GM21825 (cell line): ENCODE measurements at regions not wholly inside any gene's neighbourhood (a gene's known extent, or its start where the extent isn't known, plus 50 kb on each side); places are given as distances from the start of the nearest gene placed in this dataset.
"Not testable (repeated sequence)": the region's sequence is repeated elsewhere in the genome, so short reads cannot be mapped to it uniquely, and the experiment has no call there.

ENCODE experiments used
- ATAC-seq: cut with Tn5 transposase; IDR thresholded peaks from one replicate; pipeline ENCODE4 v1.9.1; 2021; ENCODE audit warnings: mild to moderate bottlenecking, moderate library complexity; ENCODE audit not compliant: unreplicated experiment

DNA sequence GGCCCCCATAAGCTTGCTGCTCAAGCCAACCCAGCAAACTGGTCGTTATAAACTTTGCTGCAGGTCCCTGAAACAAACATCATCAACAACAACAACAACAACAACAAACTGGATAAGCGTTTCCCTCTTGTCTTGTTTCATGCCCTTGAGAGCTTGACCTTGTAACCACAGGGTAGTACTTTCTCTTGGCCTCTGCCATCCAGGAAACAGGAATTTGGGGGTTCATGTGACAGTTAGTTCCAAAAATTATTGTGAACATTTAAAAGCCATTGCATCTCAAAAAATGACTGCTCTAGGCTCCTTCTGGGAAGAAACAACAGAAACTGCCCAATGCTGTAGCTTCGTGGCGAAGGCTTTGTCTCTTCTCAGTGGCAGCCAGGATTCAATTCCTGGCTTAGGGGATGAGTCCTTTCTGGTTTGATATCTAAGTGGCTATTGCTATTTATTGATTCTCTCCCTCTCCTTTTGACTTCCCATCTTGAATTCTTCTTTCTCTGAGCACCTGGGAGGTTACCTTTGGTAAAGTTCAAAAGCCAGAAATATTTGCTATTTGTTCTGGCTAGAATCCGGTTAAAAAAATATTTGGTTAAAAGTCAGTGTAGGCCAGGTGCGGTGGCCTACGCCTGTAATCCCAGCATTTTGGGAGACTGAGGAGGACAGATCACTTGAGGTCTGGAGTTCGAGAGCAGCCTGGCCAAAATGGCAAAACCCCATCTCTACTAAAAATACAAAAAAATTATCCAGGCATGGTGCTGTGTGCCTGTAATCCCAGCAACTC lies 52.0 kb upstream of the CPM start:
- ATAC-seq = no peak

DNA sequence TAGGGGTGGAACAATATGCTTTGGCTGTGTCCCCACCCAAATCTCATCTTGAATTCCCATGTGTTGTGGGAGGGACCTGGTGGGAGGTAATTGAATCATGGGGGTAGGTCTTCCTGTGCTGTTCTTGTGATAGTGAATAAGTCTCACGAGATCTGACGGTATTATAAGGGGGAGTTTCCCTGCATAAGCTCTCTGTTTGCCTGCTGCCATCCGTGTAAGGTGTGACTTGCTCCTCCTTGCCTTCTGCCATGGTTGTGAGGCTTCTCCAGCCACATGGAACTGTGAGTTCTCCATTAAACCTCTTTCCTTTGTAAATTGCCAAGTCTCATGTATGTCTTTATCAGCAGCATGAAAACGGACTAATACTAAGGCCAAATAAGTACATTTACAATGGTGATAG lies 64.6 kb upstream of the CPM start:
- ATAC-seq = not testable (repeated sequence)

DNA sequence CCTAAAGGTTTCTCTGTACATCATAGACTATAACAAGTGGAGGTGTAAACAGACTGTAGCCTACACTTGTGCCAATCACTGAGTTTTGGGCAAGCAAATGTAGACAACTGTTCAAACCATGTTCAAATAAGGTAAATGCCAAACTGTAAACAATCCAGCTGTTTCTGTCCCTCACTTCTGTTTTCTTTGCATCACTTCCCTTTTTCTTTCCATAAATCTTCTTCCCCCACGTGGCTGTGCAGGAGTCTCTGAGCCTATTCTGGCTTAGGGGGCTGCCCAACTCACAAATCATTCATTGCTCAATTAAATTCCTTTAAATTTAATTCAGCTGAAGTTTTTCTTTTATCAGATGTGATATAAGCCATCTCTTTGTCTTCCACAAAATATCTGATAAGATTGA lies 65.1 kb upstream of the CPM start:
- ATAC-seq = no peak

DNA sequence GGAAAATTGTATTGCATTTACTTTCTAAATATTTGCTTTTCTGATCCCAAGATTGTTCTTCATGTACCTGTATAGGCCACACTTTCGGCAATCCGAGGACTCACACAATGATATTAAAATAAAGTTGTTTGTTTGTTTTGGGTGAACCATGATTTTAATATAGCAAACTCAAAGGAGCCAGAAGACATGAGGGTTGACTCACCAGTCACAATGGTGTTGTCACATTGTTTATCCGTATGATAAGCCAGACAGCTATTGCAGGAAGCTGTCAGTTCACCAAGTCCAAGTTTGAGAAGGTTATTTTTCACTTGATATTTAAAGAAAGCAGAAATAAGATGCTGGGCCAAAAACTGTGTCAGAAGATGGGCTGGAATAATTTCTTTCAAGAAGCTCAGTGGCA lies 67.1 kb upstream of the CPM start:
- no peak for ATAC-seq

DNA sequence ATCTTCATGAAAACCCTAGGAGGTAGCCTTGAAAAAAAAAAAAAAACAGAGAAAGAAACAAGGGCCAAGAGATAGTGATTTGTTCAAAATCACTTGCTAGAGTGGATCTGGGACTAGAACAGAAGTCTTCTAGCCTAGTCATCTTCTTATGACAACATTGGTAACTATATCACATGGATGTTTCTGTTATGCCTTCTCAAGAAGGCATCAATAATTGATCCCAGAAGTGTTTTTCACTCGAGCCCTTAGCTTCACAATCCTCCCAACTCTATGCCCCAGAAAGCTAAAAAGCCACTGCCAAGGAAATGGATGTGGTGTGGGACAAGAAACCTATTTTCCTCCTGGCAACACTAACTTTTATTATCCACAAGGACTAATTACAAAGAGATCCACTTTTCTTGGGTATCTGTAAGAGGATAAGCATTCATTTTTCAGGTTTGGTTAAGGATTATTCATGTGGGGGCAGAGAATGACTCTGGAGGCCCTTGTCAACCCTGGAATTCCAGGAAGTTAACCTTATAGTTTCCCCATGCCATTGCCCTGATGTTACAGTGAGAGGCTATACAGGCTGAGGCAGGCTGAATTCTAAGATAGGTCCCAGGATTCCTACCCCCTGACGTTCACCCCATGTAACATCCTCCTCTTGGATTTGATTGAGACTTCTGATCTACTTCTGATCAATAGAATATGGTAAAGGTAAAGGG lies 67.7 kb upstream of the CPM start:
- no peak for ATAC-seq

DNA sequence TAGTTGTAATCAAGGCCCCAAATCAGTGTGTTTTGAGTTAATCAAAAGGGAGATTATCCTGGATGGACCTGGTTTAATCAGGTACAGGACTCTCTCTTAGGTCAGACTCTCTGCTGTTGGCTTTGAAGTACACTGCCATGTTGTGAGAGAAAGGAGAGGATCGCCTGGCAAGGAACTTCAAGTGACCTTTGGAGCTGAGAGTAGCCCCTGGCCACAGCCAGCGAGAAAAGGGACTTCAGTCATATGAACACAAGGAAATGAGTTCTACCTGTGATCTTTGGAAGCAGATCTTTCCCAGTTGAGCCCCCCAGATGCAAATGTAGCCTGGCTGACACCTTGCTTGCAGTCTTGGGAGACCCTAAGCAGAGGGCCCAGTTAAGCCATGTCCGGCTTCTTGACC lies 68.3 kb upstream of the CPM start:
- ATAC-seq = no peak

DNA sequence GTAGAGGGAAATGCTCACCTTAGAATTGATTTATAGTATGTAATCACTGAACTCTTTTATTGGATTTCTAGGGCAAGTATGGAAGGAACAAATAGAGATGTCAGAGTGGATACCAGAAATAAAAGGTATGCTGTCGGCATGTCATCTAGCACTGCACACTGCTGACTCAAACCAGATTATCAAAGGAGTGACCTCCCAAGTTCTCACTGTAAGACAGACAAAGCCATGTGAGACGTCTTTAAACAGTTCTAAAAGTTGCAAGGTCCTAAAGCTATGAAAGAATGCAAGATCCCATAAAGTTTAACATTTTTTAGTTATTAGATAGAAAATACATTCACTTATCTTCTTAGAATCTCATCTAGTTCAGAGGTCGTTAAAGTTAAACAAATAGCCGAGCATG lies 70.0 kb upstream of the CPM start:
- no peak for ATAC-seq

DNA sequence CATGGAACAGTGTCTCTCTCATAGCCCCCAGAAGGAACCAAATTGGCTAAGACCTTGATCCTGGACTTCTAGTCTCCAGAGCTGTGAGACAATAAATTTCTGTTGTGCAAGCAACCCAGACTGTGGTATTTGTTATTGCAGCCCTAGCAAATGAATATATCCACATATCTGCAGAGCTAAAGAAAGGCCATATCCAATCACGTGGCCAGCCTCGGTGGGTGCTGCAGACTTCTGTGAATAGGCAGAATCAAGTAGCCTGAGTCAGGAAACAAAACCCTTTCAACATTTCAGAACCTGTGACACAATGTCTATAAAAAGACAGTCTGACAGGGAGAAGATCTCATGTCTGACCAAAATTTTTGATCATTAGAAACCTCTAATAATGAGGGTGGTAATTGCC lies 71.0 kb upstream of the CPM start:
- no peak for ATAC-seq

DNA sequence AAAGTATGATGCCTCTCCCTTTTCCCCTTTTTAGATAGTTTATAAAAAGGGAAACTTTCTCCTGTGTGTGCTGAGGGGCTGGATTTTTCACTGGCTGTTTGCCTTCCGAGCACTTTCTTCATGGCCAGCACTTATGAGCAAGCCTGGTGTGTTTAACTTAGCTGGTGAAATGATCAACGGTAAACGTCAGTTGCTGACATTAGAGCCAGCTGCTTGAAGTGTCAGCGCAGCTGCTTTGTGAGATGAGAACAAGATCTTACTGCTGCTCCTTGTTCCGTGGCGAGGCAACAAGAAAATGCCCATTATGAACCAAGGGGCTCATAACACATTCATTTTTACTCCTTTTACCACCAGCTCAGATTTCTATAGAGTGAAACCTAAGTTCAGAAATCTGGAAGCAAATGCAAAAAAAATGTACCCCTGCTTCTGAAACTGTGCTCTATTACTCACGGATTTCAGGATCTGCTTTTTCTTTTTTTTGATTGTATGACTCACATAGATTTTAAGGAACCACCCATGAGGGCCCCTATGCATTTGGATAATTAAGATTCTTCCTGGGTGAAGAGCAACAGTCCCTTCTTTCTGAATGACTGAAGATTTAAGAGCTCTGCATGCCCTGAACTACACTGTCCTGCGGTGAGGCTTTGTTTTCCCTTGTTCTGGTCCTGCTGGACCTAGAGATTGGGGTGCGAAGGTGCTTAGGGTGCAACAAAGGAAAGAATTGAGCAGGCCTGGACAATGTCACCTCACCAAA lies 74.3 kb upstream of the CPM start:
- ATAC-seq = no peak

DNA sequence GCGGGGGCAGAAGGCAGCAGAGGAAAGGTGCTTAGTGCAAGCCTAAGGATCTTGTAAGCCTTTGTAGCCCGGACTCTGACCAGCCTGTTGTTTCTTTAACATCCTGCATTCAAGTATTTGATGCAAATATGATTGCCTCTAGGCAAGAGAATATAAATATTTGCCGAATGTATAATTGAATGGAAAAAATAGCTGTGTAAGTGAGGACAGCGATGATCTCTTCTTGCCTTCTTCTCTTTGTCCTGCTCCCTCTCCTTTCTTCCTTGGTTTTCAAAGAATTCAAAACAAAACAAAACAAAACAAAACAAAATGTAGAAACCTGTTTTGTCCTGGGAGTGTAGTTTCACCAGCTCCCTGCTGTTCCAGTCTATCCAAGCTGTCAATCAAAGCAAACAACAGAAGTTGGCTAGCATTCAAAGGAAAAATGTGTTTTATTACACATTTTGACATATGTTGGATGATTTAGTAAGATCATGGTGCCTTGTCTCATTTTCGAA lies 74.9 kb upstream of the CPM start:
- ATAC-seq = no peak

DNA sequence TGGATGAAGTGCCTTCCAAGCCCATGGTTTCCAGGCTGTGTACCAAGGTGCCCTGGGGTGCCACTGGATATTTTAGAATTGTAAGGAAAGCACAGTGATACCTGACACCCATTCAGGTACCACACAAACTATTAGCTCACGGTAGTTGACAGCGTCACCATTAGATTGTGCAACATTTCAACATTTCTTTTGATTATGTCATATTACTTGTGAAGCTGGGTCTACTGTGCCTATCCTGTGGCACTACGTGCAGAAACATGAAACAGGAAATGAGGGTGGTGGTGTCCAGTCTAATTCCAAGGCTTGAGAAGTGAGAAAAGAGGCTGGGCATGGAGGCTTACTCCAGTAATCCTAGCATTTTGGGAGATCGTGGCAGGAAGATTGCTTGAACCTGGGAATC lies 75.5 kb upstream of the CPM start:
- ATAC-seq = no peak

DNA sequence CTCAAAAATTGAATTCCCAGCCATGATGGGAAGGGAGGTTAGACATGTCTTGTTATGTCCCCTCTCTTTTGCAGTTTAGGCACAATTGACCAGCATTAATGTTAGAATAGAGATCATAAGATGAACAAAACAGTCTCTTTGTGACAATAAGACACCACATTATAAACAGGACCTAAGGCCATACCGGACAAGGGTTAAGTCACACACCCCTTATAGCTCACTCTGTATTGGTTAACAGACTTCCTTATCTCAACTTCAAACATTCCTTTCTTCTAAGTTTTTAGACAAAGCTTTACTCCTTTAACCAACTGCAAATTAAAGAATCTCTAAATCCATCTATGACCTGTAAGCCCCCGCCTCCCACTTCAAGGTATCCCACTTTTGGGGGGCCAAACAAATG lies 81.1 kb upstream of the CPM start:
- no peak for ATAC-seq

DNA sequence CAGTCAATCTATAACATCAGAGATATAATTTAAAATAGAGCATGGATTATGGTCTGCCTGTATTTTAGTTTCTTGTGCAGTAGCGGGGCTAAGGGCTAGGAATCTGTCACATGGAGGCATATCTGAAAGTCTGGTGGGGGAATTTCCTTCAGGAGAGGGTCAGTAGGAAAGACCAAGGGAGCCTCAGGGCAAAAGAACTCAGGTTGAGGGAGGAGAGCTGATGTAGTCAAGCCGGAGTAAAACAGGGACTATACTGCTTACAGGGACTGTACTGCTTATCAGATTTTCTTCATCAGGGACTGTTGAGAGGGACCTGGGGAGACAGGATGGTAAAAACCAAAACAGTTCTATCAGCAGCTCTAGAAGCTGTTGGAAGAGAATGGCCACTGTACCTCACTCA lies 82.0 kb upstream of the CPM start:
- ATAC-seq = no peak

DNA sequence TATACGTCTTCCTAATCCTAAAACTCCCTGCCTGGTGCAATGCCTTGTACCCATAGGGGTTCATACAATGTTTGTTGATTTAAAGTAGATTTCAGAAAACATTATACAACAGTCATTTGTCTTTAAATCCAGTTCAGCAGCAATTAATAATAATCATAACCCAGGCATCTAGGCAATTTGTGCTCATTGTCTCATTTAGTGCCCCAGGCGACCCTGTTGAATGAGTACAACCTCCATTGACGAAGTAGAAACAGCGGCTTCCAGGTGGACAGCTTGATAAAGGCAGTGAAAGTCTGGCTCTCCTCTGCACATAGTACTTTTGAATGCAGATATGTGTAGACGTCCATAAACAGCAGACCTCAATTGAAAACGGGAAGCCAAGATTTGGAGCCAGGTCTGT lies 82.9 kb upstream of the CPM start:
- no peak for ATAC-seq

DNA sequence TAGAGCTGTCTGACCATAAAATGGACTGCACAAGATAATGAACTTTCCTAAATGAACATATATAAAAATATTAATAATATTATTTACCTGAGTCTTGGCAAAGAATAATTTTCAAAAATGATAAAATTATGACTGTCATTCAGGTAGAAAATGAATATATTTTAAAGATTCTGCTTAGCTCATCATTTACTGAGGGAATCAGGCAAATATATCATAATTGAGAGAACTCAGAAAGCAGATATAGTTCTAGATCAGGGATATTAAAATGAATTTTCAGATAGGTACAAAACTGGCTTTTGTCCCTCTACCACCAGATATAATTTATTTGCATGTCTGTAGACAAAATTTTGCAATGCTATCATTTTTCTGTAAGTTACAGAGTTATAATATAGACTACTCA lies 86.1 kb upstream of the CPM start:
- ATAC-seq = no peak

DNA sequence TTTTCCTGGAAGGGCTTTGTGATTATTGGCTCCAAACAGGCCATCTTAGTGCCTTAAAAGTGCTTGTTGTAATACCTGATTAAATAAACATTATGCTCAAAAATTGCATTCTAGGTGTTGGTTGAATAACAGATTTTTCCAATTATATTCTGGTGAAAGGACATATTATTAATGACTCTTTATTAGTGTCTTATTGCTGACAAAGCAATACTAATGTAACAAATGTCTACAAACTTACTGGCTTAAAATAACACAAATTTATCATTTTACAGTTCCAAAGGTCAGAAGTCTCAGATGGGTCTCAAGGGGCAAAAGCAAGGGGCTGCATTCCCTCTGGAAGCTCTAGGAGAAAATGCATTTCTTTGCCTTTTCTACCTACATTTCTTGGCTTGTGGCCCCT lies 86.9 kb upstream of the CPM start:
- no peak for ATAC-seq

DNA sequence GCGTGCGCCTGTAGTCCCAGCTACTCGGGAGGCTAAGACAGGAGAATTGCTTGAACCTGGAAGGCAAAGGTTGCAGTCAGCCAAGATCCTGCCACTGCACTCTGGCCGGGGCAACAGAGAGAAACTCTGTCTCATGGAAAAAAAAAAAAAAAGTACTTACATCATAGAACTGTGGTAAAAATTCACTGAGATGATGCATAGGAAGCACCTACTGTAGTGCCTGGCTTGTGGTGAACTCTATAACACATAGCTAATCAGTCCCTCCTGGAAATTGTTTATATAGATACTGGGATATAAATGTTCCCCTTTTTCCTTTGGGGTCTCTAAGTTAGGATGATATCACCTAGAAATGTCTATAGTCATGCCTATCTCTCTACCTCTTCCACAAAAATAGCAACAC lies 89.7 kb upstream of the CPM start:
- ATAC-seq = no peak

DNA sequence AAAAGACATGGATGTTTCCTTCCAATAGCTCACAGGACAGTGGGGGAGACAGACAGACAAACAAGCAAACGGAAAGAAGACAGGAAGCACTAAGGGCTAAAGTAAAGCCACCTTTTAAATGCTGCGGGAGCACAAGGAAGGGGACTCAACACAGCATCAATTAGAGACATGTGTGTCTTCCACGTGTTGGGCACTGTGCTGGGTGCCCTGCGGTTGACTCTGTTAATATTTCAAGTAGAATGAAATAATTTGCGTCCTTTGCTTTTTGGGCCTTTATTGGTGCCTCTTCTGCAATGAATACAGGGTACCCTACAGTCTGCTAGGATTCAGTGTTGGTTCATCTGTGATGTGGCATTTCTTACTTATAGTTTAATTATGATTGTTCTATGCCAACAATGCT lies 90.9 kb upstream of the CPM start:
- no peak for ATAC-seq

DNA sequence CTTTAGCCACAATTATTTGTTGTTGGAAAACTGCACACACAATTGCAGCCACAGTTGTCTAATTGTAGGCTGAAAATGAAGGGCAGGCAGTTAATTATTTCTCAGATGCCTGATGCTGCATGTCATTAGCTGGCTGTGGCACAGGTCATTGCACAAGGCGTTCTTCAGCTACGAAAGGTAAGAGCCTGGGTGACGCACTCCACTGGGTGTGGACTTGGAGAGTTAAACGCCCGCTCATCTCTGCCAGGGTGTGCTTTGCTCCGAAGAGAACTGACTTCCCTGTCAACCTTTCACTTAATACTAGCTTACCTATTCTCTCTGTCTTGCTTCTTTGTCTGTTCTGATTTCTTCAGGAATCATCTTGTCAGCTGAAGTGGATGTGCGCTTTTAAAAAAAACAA lies 91.4 kb upstream of the CPM start:
- no peak for ATAC-seq

DNA sequence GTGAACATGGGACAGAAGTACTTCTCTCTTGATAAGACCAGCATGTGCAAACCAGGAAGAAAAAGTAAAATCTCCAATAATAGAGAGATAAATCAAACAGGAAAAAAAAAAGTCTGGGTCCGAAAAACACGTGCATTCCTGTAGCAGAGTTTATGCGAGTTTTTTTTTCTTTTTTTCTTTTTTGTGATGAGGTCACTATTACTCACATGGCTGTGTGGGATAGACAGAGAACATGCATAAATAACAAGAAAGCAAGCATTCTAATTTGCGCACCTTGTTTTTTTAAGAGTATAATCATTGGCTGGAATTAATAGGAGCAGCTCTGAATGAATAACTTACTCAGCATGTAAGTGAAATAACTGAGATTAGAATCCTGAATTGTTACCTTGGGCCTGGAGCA lies 91.9 kb upstream of the CPM start:
- no peak for ATAC-seq

DNA sequence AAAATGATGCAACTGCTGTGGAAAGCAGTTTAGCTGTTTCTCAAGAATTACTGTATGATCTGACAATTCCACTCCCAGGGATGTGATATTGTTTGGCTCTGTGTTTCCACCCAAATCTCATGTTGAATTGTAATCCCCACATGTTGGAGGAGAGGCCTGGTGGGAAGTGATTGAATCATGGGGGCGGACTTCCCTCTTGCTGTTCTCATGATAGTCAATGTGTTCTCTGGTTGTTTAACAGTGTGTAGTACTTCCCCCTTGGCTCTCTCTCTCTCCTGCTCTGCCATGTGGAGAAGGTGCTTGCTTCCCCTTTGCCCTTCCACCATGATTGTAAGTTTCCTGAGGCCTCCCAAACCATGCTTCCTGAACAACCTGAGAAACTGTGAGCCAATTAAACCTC lies 93.4 kb upstream of the CPM start:
- ATAC-seq = no peak

DNA sequence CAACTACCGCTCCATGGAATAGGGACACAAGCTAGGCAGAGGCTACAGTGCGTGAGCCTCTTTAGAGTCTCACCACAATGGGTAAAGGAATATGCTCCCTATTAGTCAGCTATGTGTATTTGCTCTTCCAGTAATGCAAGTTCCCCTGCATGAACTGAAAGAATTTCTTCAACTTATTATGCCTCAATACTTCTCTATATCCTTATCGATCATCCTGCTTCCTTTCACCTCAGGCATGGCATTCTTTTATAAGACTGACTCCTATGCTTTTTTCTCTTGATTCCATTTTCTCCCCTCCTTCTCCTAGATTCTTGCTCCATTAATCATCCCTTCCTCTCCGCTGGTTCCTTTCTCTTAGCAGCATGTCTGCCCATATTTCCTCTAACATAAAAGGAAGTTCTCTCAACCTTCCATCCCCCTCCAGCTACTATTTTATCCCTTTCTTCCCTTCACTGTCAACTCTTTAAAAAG lies 94.5 kb upstream of the CPM start:
- ATAC-seq = no peak
